ENCODE measurements at regions not wholly inside any gene's neighbourhood (a gene's known extent, or its start where the extent isn't known, plus 50 kb on each side); places are given as distances from the start of the nearest gene placed in this dataset.
A peak's percentile ranks its signal among the peaks of the same experiment; 100 is the strongest.
"Not testable (repeated sequence)": the region's sequence is repeated elsewhere in the genome, so short reads cannot be mapped to it uniquely, and the experiment has no call there.

GRCh38 chr14:86088156-86088555, 558.2 kb downstream of the FLRT2 start:
- no peak for DNase-seq (ENCODE audit: low read depth)
- in situ Hi-C loops (cut with HindIII; ENCODE audit: low pct_unique_long_range_greater_than_20kb, low sequenced_read_pairs) = no loop called here

GRCh38 chr14:86087377-86087776, 557.4 kb downstream of the FLRT2 start:
- DNase-seq (ENCODE audit: low read depth) = no peak
- in situ Hi-C loops (cut with HindIII; ENCODE audit: low pct_unique_long_range_greater_than_20kb, low sequenced_read_pairs) = no loop called here

GRCh38 chr14:86086962-86087361, 557.0 kb downstream of the FLRT2 start:
- no peak for DNase-seq (ENCODE audit: low read depth)
- in situ Hi-C loops (cut with HindIII; ENCODE audit: low pct_unique_long_range_greater_than_20kb, low sequenced_read_pairs) = no loop called here

DNA sequence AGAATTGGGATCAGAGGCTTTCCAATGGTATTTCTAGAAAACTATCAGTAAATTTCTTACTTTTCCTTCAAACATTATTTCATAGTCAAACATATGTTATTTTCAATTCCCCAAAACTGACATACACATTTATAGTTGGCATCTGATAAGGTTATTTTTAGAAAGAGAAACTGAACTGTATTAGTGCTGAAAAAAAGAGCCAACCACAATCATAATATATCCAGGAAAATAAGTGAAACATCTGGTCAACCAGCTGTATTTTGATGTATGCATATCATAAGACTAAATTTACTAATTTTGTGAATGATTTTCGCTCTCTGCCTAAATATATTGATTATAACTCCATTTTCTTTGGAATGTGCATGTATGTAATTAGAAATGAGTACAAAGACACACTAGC, 554.2 kb downstream of the FLRT2 start:
- no peak for DNase-seq (ENCODE audit: low read depth)
- in situ Hi-C loops (cut with HindIII; ENCODE audit: low pct_unique_long_range_greater_than_20kb, low sequenced_read_pairs) = no loop called here

GRCh38 chr14:86083616-86084015, 553.7 kb downstream of the FLRT2 start:
- in situ Hi-C loops (cut with HindIII; ENCODE audit: low pct_unique_long_range_greater_than_20kb, low sequenced_read_pairs) = no loop called here
- DNase-seq (ENCODE audit: low read depth) = no peak

- in situ Hi-C loops (cut with HindIII; ENCODE audit: low pct_unique_long_range_greater_than_20kb, low sequenced_read_pairs) = no loop called here
Observed at GRCh38 chr14:86072116-86072894, 542.4 kb downstream of the FLRT2 start.

DNA sequence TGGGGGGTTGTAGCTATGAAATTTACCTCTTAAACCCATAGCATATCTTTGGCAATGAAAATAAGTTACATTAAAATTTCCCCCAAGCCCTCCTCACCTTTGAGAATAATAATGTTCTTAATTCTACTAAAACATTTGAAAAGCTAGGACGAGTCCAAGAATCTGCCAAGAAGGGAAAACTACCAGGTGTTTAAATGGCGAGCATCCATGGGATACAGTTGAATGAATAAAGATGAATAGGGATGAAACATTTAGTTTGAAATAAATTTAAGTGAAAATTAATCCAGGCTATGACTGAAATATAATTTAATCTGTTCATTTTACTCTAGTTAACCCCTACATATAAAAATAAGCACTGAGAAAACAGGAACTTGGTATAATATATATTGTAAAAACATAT, 536.7 kb downstream of the FLRT2 start:
- in situ Hi-C loops (cut with HindIII; ENCODE audit: low pct_unique_long_range_greater_than_20kb, low sequenced_read_pairs) = no loop called here

More at GRCh38 chr14:86072116-86072894, 542.4 kb downstream of the FLRT2 start:
- DNase-seq (ENCODE audit: low read depth) = no peak

GRCh38 chr14:86065407-86065806, 535.5 kb downstream of the FLRT2 start:
- in situ Hi-C loops (cut with HindIII; ENCODE audit: low pct_unique_long_range_greater_than_20kb, low sequenced_read_pairs) = no loop called here
- DNase-seq (ENCODE audit: low read depth) = no peak

More for the DNA sequence above, 536.7 kb downstream of the FLRT2 start:
- DNase-seq (ENCODE audit: low read depth) = no peak

DNA sequence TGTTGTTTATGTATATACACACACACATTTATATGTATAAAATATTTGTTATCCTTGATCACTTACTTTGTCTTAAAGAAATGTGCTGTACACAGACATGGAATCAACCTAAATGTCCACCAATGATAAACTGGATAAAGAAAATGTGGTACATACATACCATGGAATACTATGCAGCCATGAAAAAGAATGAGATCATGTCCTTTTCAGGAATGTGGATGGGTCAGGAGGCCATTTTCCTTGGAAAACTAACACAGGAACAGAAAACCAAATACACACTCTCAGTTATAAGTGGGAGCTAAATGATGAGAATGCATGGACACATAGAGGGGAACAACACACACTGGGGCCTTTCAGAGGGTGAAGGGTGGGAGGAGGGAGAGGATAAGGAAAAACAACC, 534.7 kb downstream of the FLRT2 start:
- DNase-seq (ENCODE audit: low read depth); in situ Hi-C loops (cut with HindIII; ENCODE audit: low pct_unique_long_range_greater_than_20kb, low sequenced_read_pairs): not testable (repeated sequence)

DNA sequence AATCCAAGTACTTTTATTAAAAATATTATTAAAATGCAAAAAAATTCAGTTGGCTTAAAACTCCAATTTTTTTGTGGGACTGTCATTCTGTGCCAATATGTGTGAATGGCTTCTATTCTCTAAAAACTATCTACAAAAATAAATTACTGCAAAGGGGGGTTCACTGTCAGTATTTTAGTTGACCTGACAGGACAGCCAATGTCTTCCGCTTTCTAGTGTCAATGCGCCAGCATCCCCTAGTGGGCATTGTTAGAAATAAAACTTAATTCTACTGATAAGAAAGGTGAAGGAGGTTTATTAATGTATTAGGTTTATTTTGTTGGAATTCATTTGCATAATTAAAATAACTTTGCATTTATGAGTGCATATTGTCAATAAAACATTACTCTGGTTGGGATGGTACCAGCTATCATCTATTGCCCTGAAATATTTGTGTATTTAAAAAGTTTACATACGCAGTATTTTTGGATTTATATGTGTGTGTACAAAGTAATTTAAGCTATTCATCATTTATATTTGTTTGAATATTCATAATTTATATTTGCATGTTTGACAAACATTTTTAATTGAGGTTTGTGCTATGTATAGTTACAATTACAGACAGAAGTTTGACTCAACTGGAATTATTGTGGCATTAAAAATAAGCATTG, 527.2 kb downstream of the FLRT2 start:
- no peak for DNase-seq (ENCODE audit: low read depth)
- in situ Hi-C loops (cut with HindIII; ENCODE audit: low pct_unique_long_range_greater_than_20kb, low sequenced_read_pairs) = no loop called here

GRCh38 chr14:86055512-86056075, 525.6 kb downstream of the FLRT2 start:
- no peak for DNase-seq (ENCODE audit: low read depth)
- in situ Hi-C loops (cut with HindIII; ENCODE audit: low pct_unique_long_range_greater_than_20kb, low sequenced_read_pairs) = no loop called here

- in situ Hi-C loops (cut with HindIII; ENCODE audit: low pct_unique_long_range_greater_than_20kb, low sequenced_read_pairs) = no loop called here
- DNase-seq (ENCODE audit: low read depth) = no peak
Observed at GRCh38 chr14:86052868-86053267, 522.9 kb downstream of the FLRT2 start.

DNA sequence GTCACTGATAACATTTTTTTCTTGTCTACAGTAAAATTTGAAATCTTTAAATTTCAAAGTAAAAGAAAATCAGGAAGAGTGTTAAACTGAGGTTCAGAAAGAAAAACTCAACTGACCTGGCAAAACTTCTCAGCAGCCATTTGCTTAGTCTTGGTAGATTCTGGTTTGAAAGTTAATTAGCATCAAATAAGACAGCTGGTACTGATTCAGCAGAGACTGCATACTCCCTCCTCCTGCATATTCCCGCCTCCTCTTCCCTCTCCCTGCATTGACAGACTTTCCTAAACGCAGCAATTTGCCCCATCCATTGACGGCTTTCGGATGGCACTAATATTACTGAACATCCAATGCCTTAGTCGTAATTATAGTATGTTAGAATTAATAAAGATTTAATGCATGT, 520.8 kb downstream of the FLRT2 start:
- no peak for DNase-seq (ENCODE audit: low read depth)
- in situ Hi-C loops (cut with HindIII; ENCODE audit: low pct_unique_long_range_greater_than_20kb, low sequenced_read_pairs) = no loop called here

- in situ Hi-C loops (cut with HindIII; ENCODE audit: low pct_unique_long_range_greater_than_20kb, low sequenced_read_pairs) = no loop called here
- no peak for DNase-seq (ENCODE audit: low read depth)
Observed at GRCh38 chr14:86050072-86050683, 520.2 kb downstream of the FLRT2 start.

GRCh38 chr14:86039176-86039575, 509.2 kb downstream of the FLRT2 start:
- DNase-seq (ENCODE audit: low read depth) = no peak
- in situ Hi-C loops (cut with HindIII; ENCODE audit: low pct_unique_long_range_greater_than_20kb, low sequenced_read_pairs) = no loop called here

DNA sequence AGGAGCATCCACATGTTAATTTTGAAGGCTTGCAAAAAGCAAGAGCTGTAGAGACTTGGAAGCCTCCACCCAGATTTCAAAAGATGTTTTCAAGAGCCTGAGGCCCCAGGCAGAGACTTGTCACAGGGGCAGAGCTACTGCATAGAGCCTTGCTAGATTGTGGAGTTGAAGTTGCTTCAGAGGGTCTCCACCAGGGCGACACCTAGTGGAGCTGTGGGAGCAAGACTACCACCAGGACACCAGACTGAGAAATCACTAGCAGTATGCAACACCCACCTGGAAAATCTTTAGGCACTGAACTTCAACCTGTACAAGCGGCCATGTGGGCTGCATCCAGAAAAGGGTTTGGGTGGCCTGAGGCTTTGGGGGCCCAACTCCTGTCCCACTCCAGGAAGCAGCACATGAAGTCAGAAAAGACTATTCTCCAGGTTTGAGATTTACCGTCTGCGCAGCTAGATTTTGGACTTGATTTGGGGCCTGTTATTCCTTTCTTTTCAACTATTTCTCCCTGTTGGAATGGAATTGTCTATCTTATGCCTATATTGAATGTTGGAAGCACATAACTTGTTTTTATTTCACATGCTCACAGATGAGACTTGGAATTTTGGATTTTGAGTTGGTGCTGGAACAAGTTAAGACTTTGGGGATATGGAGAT, 508.6 kb downstream of the FLRT2 start:
- DNase-seq (ENCODE audit: low read depth) = peak; percentile 15
- in situ Hi-C loops (cut with HindIII; ENCODE audit: low pct_unique_long_range_greater_than_20kb, low sequenced_read_pairs) = no loop called here

GRCh38 chr14:86035882-86036281, 505.9 kb downstream of the FLRT2 start:
- DNase-seq (ENCODE audit: low read depth) = no peak
- in situ Hi-C loops (cut with HindIII; ENCODE audit: low pct_unique_long_range_greater_than_20kb, low sequenced_read_pairs) = no loop called here

GRCh38 chr14:86027990-86028389, 498.0 kb downstream of the FLRT2 start:
- in situ Hi-C loops (cut with HindIII; ENCODE audit: low pct_unique_long_range_greater_than_20kb, low sequenced_read_pairs) = no loop called here
- no peak for DNase-seq (ENCODE audit: low read depth)

- in situ Hi-C loops (cut with HindIII; ENCODE audit: low pct_unique_long_range_greater_than_20kb, low sequenced_read_pairs) = no loop called here
- no peak for DNase-seq (ENCODE audit: low read depth)
Observed at GRCh38 chr14:86027144-86027543, 497.2 kb downstream of the FLRT2 start.
